HCT116 (cell line): ENCODE measurements at regions not wholly inside any gene's neighbourhood (a gene's known extent, or its start where the extent isn't known, plus 50 kb on each side); places are given as distances from the start of the nearest gene placed in this dataset.

ENCODE experiments used
- ATAC-seq: fragments of 200-7000 bp; cut with Tn5 transposase; 2 replicates; pipeline ENCODE4 v1.9.1; 2020; ENCODE audit warnings: mild to moderate bottlenecking, moderate library complexity
- BruUV-seq: library from RNA; stranded (reverse); fragments of 400-500 nt; replicated peaks from 2 replicates; lab custom pipeline; 2021; lab: Mats Ljungman, UMichigan
- CTCF ChIA-PET: fragments of 300-600 bp; sonication (Branson Sonifier 250); formaldehyde crosslinking; loops from one replicate; lab custom pipeline; 2021; ENCODE audit warnings: antibody characterized with exemption; lab: Charles Lee
- POLR2A ChIA-PET: fragments of 300-600, 350-600 bp; sonication (Branson Sonifier 250); formaldehyde crosslinking; loops from one replicate; lab custom pipeline; 2021; ENCODE audit warnings: antibody characterized with exemption; lab: Charles Lee
- RAD21 ChIA-PET, 2 experiments: fragments of 300-600 bp; sonication (Branson Sonifier 250); formaldehyde crosslinking; loops; one replicate each; lab custom pipeline; 2023; ENCODE audit warnings: low total read pairs in 2 of 2; ENCODE audit not compliant: uncharacterized antibody in 2 of 2, unreplicated experiment in 2 of 2, low non-redundant PET in 1 of 2; lab: Charles Lee
- DNase-seq: peaks from one replicate; pipeline ENCODE4 v3.0.0-alpha.2; 2010; ENCODE audit warnings: low read depth, low spot score
- H2AFZ ChIP-seq: fragments of 200-600 bp; shearing (Covaris generic), sonication (generic); 2 replicates; pipeline ENCODE4 v1.6.1; 2017; ENCODE audit warnings: low read depth, mixed run types, mixed read lengths, antibody characterized with exemption, low read length; ENCODE audit not compliant: poor library complexity, severe bottlenecking
- H3K27ac ChIP-seq: 2 replicates; pipeline ENCODE4 v1.5.1; 2012; ENCODE audit warnings: low read depth, low read length
- H3K27me3 ChIP-seq: fragments of 200-600 bp; sonication (generic); 2 replicates; pipeline ENCODE4 v1.6.1; 2016; ENCODE audit warnings: mixed run types, low read length, mixed read lengths; ENCODE audit not compliant: insufficient read depth
- H3K36me3 ChIP-seq, 2 experiments: fragments of 200-500 bp in 1 of 2; fragments of 200-600 bp in 1 of 2; sonication (Bioruptor generic) in 1 of 2; sonication (generic) in 1 of 2; 2 replicates each; pipeline versions ENCODE4 v1.5.1 to v1.6.1; 2014 to 2016; ENCODE audit warnings: low read length in 2 of 2, inconsistent platforms in 1 of 2, mixed read lengths in 1 of 2, mixed run types in 1 of 2; ENCODE audit not compliant: insufficient read depth in 2 of 2, control insufficient read depth in 1 of 2
- H3K4me1 ChIP-seq, 2 experiments: fragments of 200-600 bp in 1 of 2; sonication (generic) in 1 of 2; 2 replicates each; pipeline versions ENCODE4 v1.5.1 to v1.6.1; 2012 to 2017; ENCODE audit warnings: low read length in 2 of 2, inconsistent platforms in 1 of 2, mild to moderate bottlenecking in 1 of 2, mixed read lengths in 1 of 2, mixed run types in 1 of 2, moderate library complexity in 1 of 2; ENCODE audit not compliant: insufficient read depth in 2 of 2, control insufficient read depth in 1 of 2
- H3K4me2 ChIP-seq: fragments of 200-600 bp; sonication (generic); 2 replicates; pipeline ENCODE4 v1.6.1; 2017; ENCODE audit warnings: mixed run types, low read length, mixed read lengths
- H3K4me3 ChIP-seq, 2 experiments: fragments of 200-600 bp in 1 of 2; sonication (generic) in 1 of 2; replicated peaks in 1 of 2; 2 replicates each; pipeline ENCODE4 v1.5.1; 2011 to 2016; ENCODE audit warnings: low read length in 2 of 2, control low read depth in 1 of 2, low read depth in 1 of 2, mild to moderate bottlenecking in 1 of 2, mixed read lengths in 1 of 2, mixed run types in 1 of 2
- H3K79me2 ChIP-seq: fragments of 200-600 bp; sonication (generic); 2 replicates; pipeline ENCODE4 v1.6.1; 2017; ENCODE audit warnings: mild to moderate bottlenecking, mixed run types, low read length, moderate library complexity, mixed read lengths; ENCODE audit not compliant: insufficient read depth
- H3K9ac ChIP-seq: fragments of 200-600 bp; sonication (generic); 2 replicates; pipeline ENCODE4 v1.6.1; 2016; ENCODE audit warnings: low read length, mixed read lengths
- H3K9me2 ChIP-seq: fragments of 200-600 bp; sonication (generic), shearing (Covaris generic); 2 replicates; pipeline ENCODE4 v1.6.1; 2017; ENCODE audit warnings: mixed run types, mild to moderate bottlenecking, moderate library complexity; ENCODE audit not compliant: insufficient read depth
- H3K9me3 ChIP-seq, 2 experiments: fragments of 200-500 bp in 1 of 2; fragments of 200-600 bp in 1 of 2; sonication (Bioruptor generic) in 1 of 2; sonication (generic) in 1 of 2; 2 replicates each; pipeline ENCODE4 v1.6.1; 2014 to 2017; ENCODE audit warnings: low read length in 2 of 2, mixed read lengths in 2 of 2, inconsistent platforms in 1 of 2, low read depth in 1 of 2, mild to moderate bottlenecking in 1 of 2, mixed run types in 1 of 2, moderate library complexity in 1 of 2; ENCODE audit not compliant: control insufficient read depth in 1 of 2, insufficient read depth in 1 of 2
- H4K20me1 ChIP-seq: fragments of 200-600 bp; sonication (generic), shearing (Covaris generic); 2 replicates; pipeline ENCODE4 v1.6.1; 2017; ENCODE audit warnings: mixed run types, mild to moderate bottlenecking, moderate library complexity; ENCODE audit not compliant: insufficient read depth
- TCF7L2 ChIP-seq: IDR thresholded peaks from 2 replicates; pipeline ENCODE4 v1.7.0; 2011; ENCODE audit warnings: borderline replicate concordance, inconsistent platforms; ENCODE audit not compliant: insufficient read depth, insufficient read length; ENCODE audit errors: extremely low read depth
- intact Hi-C: fragments of 100-400 bp; cut with micrococcal nuclease; formaldehyde crosslinking; loops from 2 replicates; pipeline ENCODE4 v1.10.0; 2022
- TF ChIP-seq, protein P1 (sequence below): IDR thresholded peaks from 2 replicates; pipeline ENCODE4 v1.6.1; 2012
- TF ChIP-seq, protein P2 (sequence below), 3 experiments: fragments of 200-600 bp in 1 of 3; sonication (generic) in 1 of 3; IDR thresholded peaks in 2 of 3; conservative IDR thresholded peaks in 1 of 3; 2 replicates each; pipeline ENCODE4 v1.5.1; 2012 to 2017; ENCODE audit warnings: low read depth in 2 of 3, low read length in 2 of 3, antibody characterized with exemption in 1 of 3, borderline replicate concordance in 1 of 3, control low read depth in 1 of 3, mild to moderate bottlenecking in 1 of 3, mixed read lengths in 1 of 3, mixed run types in 1 of 3, moderate library complexity in 1 of 3; ENCODE audit not compliant: insufficient read depth in 1 of 3

DNA sequence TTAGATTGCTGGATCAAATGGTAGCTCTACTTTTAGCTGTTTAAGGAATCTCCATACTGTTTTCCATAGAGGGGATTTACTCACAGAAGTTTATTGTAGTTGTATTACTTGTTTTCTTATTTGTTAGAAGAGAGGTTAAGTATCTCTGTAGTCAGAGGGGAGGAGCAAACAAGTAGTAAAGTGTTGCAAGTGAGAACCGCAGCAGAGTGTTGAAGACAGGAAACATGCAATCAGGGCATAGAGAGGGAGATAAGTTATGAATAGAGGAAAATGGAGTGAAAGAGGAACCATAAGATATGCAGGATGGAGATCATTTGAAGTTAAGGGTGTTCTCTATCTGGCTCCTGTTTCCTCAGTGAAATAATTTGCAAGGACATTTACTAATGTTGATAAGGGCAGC lies 331.4 kb upstream of the TMEM229A start:
- Histone ChIP-seq H3K4me3 (no peak overlapping the region), H3K9me2 (no peaks in the 10 kb centered on the region), H3K9me3 (no peaks in the 10 kb centered on the region), H2AFZ (no peak overlapping the region), H3K27me3 (no peaks in the 10 kb centered on the region), H3K79me2 (no peaks in the 10 kb centered on the region), H3K27ac (no peak overlapping the region), H4K20me1 (no peaks in the 10 kb centered on the region), H3K9ac (no peak overlapping the region), H3K36me3 (no peaks in the 10 kb centered on the region), H3K4me2 (no peak overlapping the region), H3K4me1 (no peaks in the 10 kb centered on the region)
- ChIA-PET CTCF (no interaction called here), POLR2A (no interaction called here), RAD21 (no interaction called here)
- BruUV-seq = no TSS peak
- no peak for ATAC-seq
- no peak for DNase-seq
- TF ChIP-seq, protein P1, sequence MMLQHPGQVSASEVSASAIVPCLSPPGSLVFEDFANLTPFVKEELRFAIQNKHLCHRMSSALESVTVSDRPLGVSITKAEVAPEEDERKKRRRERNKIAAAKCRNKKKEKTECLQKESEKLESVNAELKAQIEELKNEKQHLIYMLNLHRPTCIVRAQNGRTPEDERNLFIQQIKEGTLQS = no peak
- intact Hi-C loops = no loop called here

DNA sequence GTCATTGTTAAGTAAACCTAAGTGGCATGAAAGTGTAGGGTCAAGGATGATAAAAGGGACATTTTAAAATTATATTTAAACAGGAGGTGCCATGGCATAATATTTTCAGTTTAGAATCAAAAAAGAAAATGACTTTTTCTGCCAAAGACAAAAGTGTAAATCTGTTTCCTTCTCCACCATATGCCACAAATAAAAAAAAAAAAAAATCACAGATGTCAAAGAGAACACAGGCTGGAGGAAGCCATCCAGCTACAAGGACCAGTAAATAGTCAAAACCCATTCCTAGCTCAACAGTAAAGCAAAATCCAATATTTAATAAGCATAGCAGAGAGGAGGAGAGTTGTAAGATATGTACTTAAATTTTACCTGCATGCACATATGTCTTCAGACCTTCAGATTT lies 321.3 kb upstream of the TMEM229A start:
- no peaks in the 10 kb centered on the region for H3K27me3 ChIP-seq
- no peaks in the 10 kb centered on the region for H3K9me2 ChIP-seq
- intact Hi-C loops = no loop called here
- ChIA-PET POLR2A (no interaction called here), CTCF (no interaction called here), RAD21 (no interaction called here)
- no peak overlapping the region for H2AFZ ChIP-seq
- H4K20me1 ChIP-seq = no peaks in the 10 kb centered on the region
- no peaks in the 10 kb centered on the region for H3K4me1 ChIP-seq
- no peak overlapping the region for H3K27ac ChIP-seq
- no peaks in the 10 kb centered on the region for H3K79me2 ChIP-seq
- H3K9me3 ChIP-seq = no peaks in the 10 kb centered on the region
- H3K4me3 ChIP-seq = no peak overlapping the region
- no TSS peak for BruUV-seq
- DNase-seq = no peak
- no peak overlapping the region for H3K4me2 ChIP-seq
- H3K9ac ChIP-seq = no peak overlapping the region
- ATAC-seq = no peak
- H3K36me3 ChIP-seq = no peaks in the 10 kb centered on the region
- TF ChIP-seq TCF7L2 = no peak
- TF ChIP-seq, protein P2, sequence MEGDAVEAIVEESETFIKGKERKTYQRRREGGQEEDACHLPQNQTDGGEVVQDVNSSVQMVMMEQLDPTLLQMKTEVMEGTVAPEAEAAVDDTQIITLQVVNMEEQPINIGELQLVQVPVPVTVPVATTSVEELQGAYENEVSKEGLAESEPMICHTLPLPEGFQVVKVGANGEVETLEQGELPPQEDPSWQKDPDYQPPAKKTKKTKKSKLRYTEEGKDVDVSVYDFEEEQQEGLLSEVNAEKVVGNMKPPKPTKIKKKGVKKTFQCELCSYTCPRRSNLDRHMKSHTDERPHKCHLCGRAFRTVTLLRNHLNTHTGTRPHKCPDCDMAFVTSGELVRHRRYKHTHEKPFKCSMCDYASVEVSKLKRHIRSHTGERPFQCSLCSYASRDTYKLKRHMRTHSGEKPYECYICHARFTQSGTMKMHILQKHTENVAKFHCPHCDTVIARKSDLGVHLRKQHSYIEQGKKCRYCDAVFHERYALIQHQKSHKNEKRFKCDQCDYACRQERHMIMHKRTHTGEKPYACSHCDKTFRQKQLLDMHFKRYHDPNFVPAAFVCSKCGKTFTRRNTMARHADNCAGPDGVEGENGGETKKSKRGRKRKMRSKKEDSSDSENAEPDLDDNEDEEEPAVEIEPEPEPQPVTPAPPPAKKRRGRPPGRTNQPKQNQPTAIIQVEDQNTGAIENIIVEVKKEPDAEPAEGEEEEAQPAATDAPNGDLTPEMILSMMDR (IDR thresholded peaks at IDR 0.05 in 2 of 3, conservative IDR thresholded peaks at IDR 0.05 in 1 of 3; ENCODE audit: borderline replicate concordance in 1 of 3, insufficient read depth in 1 of 3, low read depth in 2 of 3, low read length in 2 of 3) = no peak
